ENCODE measurements at regions not wholly inside any gene's neighbourhood (a gene's known extent, or its start where the extent isn't known, plus 50 kb on each side); places are given as distances from the start of the nearest gene placed in this dataset.

DNA sequence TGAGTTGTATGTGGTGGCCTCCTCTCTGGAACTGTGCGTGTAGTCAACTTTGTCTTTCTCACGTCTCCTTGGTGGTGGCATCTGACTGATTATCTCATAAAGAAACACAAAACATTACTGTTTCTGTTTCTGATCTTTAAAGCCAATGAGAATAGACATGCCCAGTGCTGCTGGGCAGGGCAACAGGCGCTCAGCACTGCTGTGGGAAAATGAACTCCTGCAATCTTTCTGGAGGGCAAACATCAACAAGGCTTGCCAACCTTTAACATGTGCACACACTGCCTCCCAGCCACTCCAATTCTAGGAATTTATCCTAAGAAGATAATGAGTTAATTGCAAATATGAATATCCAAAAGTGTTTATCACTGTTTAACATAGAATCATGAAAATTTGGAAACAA, 106.3 kb upstream of the CD93 start:
- DNase-seq (ENCODE audit: low read depth in 1 of 2, low spot score in 1 of 2), result no peak
- Histone ChIP-seq H3K27ac (no peak overlapping the region), H3K4me2 (no peak overlapping the region), H3K4me3 (no peak overlapping the region), H3K9me3 (peaks cover 6% of the 10 kb centered on the region; the same call in 1 of the 3 replicates), H3K4me1 (no peaks in the 10 kb centered on the region)
- no peak for TF ChIP-seq CEBPB (IDR thresholded peaks at IDR 0.05)
- TF ChIP-seq GATA3 (IDR thresholded peaks at IDR 0.05; ENCODE audit: borderline replicate concordance), result no peak
- TF ChIP-seq HES2 (IDR thresholded peaks at IDR 0.05), result no peak
- TF ChIP-seq POLR2A (IDR thresholded peaks at IDR 0.05; ENCODE audit: low read length), result no peak
- TF ChIP-seq POLR2AphosphoS2 (conservative IDR thresholded peaks at IDR 0.05; ENCODE audit: low read length), result no peak
- no peak for TF ChIP-seq BCL3 (IDR thresholded peaks at IDR 0.05)
- no peak for TF ChIP-seq RARB (CRISPR knock-in tag; IDR thresholded peaks at IDR 0.05)
- TF ChIP-seq BHLHE40 (IDR thresholded peaks at IDR 0.05; ENCODE audit: low read depth, low read length), result no peak
- no peak for TF ChIP-seq MAZ (IDR thresholded peaks at IDR 0.05; ENCODE audit: borderline replicate concordance, low read depth, low read length)
- no peak for TF ChIP-seq KDM5A (IDR thresholded peaks at IDR 0.05)
- TF ChIP-seq NPAS2 (CRISPR knock-in tag; IDR thresholded peaks at IDR 0.05; ENCODE audit: borderline replicate concordance), result no peak
- 50% methylated on average over 3 of the region's 3 CpGs for WGBS (ENCODE audit: missing lambda C conversion rate)
- ATAC-seq, result no peak
- no peak for FAIRE-seq
- ChIA-PET POLR2A (no interaction called here), CTCF (interaction anchor here (0.8 to 1.2 kb wide), 2 partner anchors 8 to 13 kb away, joined by 3 to 8 read pairs; no protein-coding TSS in a partner anchor)

- ChIA-PET POLR2A (interaction anchor here (0.5 kb wide), 1 partner anchor 389 kb away, joined by 3 read pairs; no protein-coding TSS in a partner anchor), CTCF (interaction anchor here (0.8 to 1.0 kb wide), 2 partner anchors 11 to 36 kb away, joined by 3 to 11 read pairs; no protein-coding TSS in a partner anchor)
- ATAC-seq (no peak), FAIRE-seq (no peak), DNase-seq (ENCODE audit: low read depth in 1 of 2, low spot score in 1 of 2) (no peak)
- WGBS (ENCODE audit: missing lambda C conversion rate), result 29% methylated on average over 3 of the region's 3 CpGs
- Histone ChIP-seq H3K4me1 (no peaks in the 10 kb centered on the region), H3K27ac (no peak overlapping the region), H3K4me2 (no peak overlapping the region), H3K4me3 (no peak overlapping the region), H3K9me3 (peaks cover 2% of the 10 kb centered on the region; the same call in 1 of the 3 replicates)
- TF ChIP-seq PHF8 (IDR thresholded peaks at IDR 0.05; ENCODE audit: borderline replicate concordance, low read depth), result no peak
- no peak for TF ChIP-seq MAFK (IDR thresholded peaks at IDR 0.05; ENCODE audit: partially characterized antibody)
Observed at GRCh38 chr20:23190557-23190956, 104.4 kb upstream of the CD93 start.

DNA sequence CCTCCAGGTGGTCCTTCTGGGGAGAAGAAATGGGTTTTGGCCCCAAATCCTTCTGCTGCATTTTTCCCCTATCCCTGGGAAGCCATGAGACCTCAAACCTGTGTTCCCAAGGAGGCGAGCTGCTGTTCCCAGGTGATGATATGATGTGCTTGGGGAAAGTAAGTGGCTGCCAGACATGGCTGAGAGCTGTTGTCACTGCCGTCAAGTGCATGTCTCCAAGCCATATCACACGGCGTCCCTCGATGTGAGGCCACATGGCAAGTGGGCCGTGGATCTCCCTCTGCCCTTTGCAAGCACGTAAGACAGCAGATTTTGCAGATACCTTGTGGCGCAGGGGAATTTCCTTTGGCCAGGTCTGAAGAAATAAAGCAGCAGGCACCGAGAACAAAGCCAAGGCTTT, 103.7 kb upstream of the CD93 start:
- DNase-seq (ENCODE audit: low read depth in 1 of 2, low spot score in 1 of 2), result no peak
- TF ChIP-seq, protein P1, sequence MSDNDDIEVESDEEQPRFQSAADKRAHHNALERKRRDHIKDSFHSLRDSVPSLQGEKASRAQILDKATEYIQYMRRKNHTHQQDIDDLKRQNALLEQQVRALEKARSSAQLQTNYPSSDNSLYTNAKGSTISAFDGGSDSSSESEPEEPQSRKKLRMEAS (IDR thresholded peaks at IDR 0.05), result no peak
- TF ChIP-seq KDM1A (IDR thresholded peaks at IDR 0.05; ENCODE audit: low read depth) (no peak), RAD21 (conservative IDR thresholded peaks at IDR 0.05 in 1 of 2, IDR thresholded peaks at IDR 0.05 in 1 of 2) (no peak), FOSB (CRISPR knock-in tag; IDR thresholded peaks at IDR 0.05) (no peak), RFX5 (IDR thresholded peaks at IDR 0.05) (no peak), ZFP36 (IDR thresholded peaks at IDR 0.05; ENCODE audit: borderline replicate concordance, partially characterized antibody) (no peak), EHMT2 (IDR thresholded peaks at IDR 0.05; ENCODE audit: low read depth) (no peak), FOSL2 (IDR thresholded peaks at IDR 0.05) (no peak), FOSL2 (CRISPR knock-in tag; IDR thresholded peaks at IDR 0.05) (no peak), HOXA7 (CRISPR knock-in tag; IDR thresholded peaks at IDR 0.05) (no peak), CEBPB (IDR thresholded peaks at IDR 0.05) (no peak), ZNF302 (CRISPR knock-in tag; IDR thresholded peaks at IDR 0.05) (no peak), EP300 (IDR thresholded peaks at IDR 0.05) (no peak), FOXS1 (CRISPR knock-in tag; IDR thresholded peaks at IDR 0.05) (no peak), HEYL (CRISPR knock-in tag; IDR thresholded peaks at IDR 0.05) (no peak)
- TF ChIP-seq, protein P2, sequence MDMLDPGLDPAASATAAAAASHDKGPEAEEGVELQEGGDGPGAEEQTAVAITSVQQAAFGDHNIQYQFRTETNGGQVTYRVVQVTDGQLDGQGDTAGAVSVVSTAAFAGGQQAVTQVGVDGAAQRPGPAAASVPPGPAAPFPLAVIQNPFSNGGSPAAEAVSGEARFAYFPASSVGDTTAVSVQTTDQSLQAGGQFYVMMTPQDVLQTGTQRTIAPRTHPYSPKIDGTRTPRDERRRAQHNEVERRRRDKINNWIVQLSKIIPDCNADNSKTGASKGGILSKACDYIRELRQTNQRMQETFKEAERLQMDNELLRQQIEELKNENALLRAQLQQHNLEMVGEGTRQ (IDR thresholded peaks at IDR 0.05), result no peak
- TF ChIP-seq, protein P3, sequence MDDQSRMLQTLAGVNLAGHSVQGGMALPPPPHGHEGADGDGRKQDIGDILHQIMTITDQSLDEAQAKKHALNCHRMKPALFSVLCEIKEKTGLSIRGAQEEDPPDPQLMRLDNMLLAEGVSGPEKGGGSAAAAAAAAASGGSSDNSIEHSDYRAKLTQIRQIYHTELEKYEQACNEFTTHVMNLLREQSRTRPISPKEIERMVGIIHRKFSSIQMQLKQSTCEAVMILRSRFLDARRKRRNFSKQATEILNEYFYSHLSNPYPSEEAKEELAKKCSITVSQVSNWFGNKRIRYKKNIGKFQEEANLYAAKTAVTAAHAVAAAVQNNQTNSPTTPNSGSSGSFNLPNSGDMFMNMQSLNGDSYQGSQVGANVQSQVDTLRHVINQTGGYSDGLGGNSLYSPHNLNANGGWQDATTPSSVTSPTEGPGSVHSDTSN (IDR thresholded peaks at IDR 0.05), result no peak
- H3K4me1 ChIP-seq, result no peaks in the 10 kb centered on the region
- no peak overlapping the region for H3K4me3 ChIP-seq
- no peak for ATAC-seq
- H3K27ac ChIP-seq, result no peak overlapping the region
- CTCF ChIA-PET, result interaction anchor here (0.5 kb wide), 1 partner anchor 91 kb away, joined by 3 read pairs; no protein-coding TSS in a partner anchor
- H3K4me2 ChIP-seq, result no peak overlapping the region
- no peak for FAIRE-seq
- 62% methylated on average over 9 of the region's 9 CpGs for WGBS (ENCODE audit: missing lambda C conversion rate)
- POLR2A ChIA-PET, result no interaction called here
- 0 out of 3 replicates have a peak, but pooled peaks cover 4% of the 10 kb centered on the region for H3K9me3 ChIP-seq
